ENCODE measurements at regions not wholly inside any gene's neighbourhood (a gene's known extent, or its start where the extent isn't known, plus 50 kb on each side); places are given as distances from the start of the nearest gene placed in this dataset.

DNA sequence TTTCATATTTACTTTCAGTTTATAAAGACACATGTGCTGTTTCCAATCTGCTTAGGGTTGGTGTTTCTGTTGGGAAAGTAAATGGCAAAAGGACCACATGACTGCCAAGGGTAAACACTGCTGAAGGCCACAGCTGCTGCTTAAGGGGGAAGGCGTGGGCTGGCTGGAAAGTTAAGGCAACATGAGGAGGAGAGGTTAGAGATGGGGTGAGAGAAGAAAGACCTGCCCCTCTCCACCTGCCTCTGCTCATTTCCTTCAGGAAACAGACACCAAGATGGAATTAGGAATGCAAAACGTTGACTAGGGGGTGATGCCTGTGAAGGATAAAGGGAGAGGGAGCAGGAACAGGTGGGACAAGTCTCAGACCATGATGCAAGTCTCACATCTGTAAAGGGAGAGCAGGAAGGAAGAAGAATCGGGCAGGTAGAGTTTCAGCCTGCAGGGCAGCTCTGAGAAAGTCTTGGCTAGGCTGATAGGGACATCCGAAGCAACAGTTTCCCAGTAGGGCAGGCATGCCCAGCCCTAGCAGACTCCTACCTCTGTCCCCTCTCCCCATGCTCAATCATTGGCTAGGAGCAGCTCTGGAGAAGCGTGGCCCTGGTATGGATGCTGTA, 86.0 kb downstream of the CDC42EP3 start:
- Histone ChIP-seq H4K20me1 (ENCODE audit: insufficient read depth, low read length) (no peaks in the 10 kb centered on the region), H3K27me3 (ENCODE audit: insufficient read depth, low read length) (no peaks in the 10 kb centered on the region), H3K27ac (ENCODE audit: low read depth, low read length) (peak overlapping the region; percentile 77), H3K4me2 (ENCODE audit: insufficient read depth, low read length) (peak overlapping the region; percentile 33), H3K9me3 (ENCODE audit: low read depth, low read length) (no peaks in the 10 kb centered on the region), H3K36me3 (ENCODE audit: insufficient read depth, low read length) (no peaks in the 10 kb centered on the region), H3K4me1 (ENCODE audit: insufficient read depth, low read length) (peaks cover 79% of the 10 kb centered on the region), H2AFZ (ENCODE audit: low read length) (no peak overlapping the region), H3K4me3 (ENCODE audit: insufficient read depth, low read length) (no peak overlapping the region), H3K79me2 (ENCODE audit: insufficient read depth, low read length) (no peaks in the 10 kb centered on the region)
- TF ChIP-seq, protein P1, sequence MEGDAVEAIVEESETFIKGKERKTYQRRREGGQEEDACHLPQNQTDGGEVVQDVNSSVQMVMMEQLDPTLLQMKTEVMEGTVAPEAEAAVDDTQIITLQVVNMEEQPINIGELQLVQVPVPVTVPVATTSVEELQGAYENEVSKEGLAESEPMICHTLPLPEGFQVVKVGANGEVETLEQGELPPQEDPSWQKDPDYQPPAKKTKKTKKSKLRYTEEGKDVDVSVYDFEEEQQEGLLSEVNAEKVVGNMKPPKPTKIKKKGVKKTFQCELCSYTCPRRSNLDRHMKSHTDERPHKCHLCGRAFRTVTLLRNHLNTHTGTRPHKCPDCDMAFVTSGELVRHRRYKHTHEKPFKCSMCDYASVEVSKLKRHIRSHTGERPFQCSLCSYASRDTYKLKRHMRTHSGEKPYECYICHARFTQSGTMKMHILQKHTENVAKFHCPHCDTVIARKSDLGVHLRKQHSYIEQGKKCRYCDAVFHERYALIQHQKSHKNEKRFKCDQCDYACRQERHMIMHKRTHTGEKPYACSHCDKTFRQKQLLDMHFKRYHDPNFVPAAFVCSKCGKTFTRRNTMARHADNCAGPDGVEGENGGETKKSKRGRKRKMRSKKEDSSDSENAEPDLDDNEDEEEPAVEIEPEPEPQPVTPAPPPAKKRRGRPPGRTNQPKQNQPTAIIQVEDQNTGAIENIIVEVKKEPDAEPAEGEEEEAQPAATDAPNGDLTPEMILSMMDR (IDR thresholded peaks at IDR 0.05; ENCODE audit: extremely low read depth, low read depth, low read length), result no peak
- DNase-seq (ENCODE audit: insufficient read length, low spot score, missing footprints), result no peak

DNA sequence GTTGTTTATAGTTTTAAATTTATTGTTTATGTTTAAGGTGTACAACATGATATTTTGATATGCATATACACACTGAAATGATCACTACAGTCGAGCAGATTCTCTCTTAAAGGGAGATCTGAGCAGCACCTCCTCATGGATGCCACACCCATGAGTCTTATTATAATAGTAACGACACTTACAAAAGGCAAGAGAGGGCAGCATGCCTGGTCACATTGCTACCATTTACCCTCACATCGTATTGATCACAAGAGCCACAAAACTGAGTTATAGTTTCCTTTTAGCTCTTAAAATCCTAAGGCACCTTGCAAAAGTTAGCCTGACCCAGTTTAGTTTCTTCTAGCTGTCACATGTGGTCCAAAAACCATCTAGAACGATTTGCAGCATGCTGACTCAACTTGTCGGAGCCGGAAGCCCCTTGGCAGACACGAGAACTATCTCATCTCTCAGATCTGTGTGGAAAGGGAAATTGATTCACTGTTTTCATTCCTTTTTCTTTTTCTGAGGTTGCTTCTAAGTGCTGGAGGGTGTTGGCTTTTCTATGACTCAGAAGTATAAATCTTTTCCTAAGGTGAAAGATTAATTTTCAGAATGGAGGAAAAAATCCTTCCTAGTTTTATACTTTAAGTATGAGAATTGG, 85.3 kb downstream of the CDC42EP3 start:
- Histone ChIP-seq H3K27ac (ENCODE audit: low read depth, low read length) (peak overlapping the region; percentile 77), H3K4me1 (ENCODE audit: insufficient read depth, low read length) (peaks cover 85% of the 10 kb centered on the region), H3K79me2 (ENCODE audit: insufficient read depth, low read length) (no peaks in the 10 kb centered on the region), H3K4me3 (ENCODE audit: insufficient read depth, low read length) (no peak overlapping the region), H3K9me3 (ENCODE audit: low read depth, low read length) (no peaks in the 10 kb centered on the region), H3K4me2 (ENCODE audit: insufficient read depth, low read length) (peak overlapping the region; percentile 55), H3K27me3 (ENCODE audit: insufficient read depth, low read length) (no peaks in the 10 kb centered on the region), H2AFZ (ENCODE audit: low read length) (no peak overlapping the region), H3K36me3 (ENCODE audit: insufficient read depth, low read length) (no peaks in the 10 kb centered on the region), H4K20me1 (ENCODE audit: insufficient read depth, low read length) (no peaks in the 10 kb centered on the region)
- peak; percentile 75 for DNase-seq (ENCODE audit: insufficient read length, low spot score, missing footprints)
- TF ChIP-seq, protein P1 (IDR thresholded peaks at IDR 0.05; ENCODE audit: extremely low read depth, low read depth, low read length), result no peak

DNA sequence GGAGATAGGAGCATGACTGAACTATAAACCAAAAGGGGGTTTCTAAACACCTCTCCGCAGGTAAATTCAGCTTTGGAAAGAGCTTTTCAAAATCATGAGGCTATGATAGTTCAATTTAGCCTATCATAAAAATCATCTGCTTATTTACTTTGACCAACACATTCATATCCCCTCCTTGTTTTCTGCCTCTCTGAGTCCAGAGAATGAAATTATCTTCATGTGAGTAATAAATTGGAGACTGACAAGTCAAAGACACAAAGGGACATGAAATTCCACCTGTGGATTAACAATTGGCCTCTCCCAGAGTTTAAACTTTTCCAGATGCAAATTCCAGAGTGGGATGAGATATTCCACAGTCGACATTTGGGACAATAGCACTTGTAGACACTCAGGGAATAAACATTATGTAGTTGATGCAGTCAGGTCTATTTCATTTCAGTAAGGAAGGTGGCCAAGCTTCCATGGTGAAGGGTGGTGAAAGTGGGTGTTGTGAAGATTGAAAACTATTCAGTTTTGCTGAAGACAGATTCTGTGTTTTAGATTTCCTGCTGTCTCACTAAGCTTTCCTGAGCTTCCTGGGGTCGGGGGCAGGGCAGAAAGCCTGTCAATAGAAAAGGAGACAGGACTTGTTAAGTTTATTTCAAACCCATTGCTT, 84.7 kb downstream of the CDC42EP3 start:
- DNase-seq (ENCODE audit: insufficient read length, low spot score, missing footprints), result no peak
- Histone ChIP-seq H3K36me3 (ENCODE audit: insufficient read depth, low read length) (no peaks in the 10 kb centered on the region), H3K9me3 (ENCODE audit: low read depth, low read length) (no peaks in the 10 kb centered on the region), H3K27me3 (ENCODE audit: insufficient read depth, low read length) (no peaks in the 10 kb centered on the region), H3K27ac (ENCODE audit: low read depth, low read length) (peak overlapping the region; percentile 77), H3K4me1 (ENCODE audit: insufficient read depth, low read length) (peaks cover 85% of the 10 kb centered on the region), H3K4me3 (ENCODE audit: insufficient read depth, low read length) (no peak overlapping the region), H2AFZ (ENCODE audit: low read length) (no peak overlapping the region), H3K79me2 (ENCODE audit: insufficient read depth, low read length) (no peaks in the 10 kb centered on the region), H3K4me2 (ENCODE audit: insufficient read depth, low read length) (peak overlapping the region; percentile 55), H4K20me1 (ENCODE audit: insufficient read depth, low read length) (no peaks in the 10 kb centered on the region)
- TF ChIP-seq, protein P1 (IDR thresholded peaks at IDR 0.05; ENCODE audit: extremely low read depth, low read depth, low read length), result no peak

DNA sequence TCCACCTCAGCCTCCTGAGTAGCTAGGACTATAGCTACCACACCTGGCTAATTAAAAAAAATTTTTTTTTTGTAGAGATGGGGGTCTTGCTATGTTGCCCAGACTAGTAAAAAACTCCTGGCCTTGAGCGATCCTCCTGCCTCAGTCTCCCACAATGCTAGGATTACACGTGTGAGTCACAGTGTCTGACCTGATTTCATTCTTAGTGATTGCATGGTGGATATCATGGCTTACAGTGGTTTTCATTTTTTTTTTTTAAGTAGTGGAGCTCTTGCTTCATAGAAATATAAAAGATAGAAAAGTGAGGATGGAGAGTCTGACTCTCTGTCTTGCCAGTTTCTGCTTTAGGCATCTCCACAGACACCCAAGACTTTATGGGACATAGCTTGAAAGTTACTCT, 83.6 kb downstream of the CDC42EP3 start:
- no peaks in the 10 kb centered on the region for H3K27me3 ChIP-seq (ENCODE audit: insufficient read depth, low read length)
- H3K4me2 ChIP-seq (ENCODE audit: insufficient read depth, low read length), result no peak overlapping the region
- no peak overlapping the region for H3K4me3 ChIP-seq (ENCODE audit: insufficient read depth, low read length)
- H3K27ac ChIP-seq (ENCODE audit: low read depth, low read length), result peak overlapping the region; percentile 61
- TF ChIP-seq, protein P1 (IDR thresholded peaks at IDR 0.05; ENCODE audit: extremely low read depth, low read depth, low read length), result no peak
- no peaks in the 10 kb centered on the region for H4K20me1 ChIP-seq (ENCODE audit: insufficient read depth, low read length)
- no peak overlapping the region for H2AFZ ChIP-seq (ENCODE audit: low read length)
- H3K79me2 ChIP-seq (ENCODE audit: insufficient read depth, low read length), result no peaks in the 10 kb centered on the region
- peaks cover 79% of the 10 kb centered on the region for H3K4me1 ChIP-seq (ENCODE audit: insufficient read depth, low read length)
- H3K9me3 ChIP-seq (ENCODE audit: low read depth, low read length), result no peaks in the 10 kb centered on the region
- H3K36me3 ChIP-seq (ENCODE audit: insufficient read depth, low read length), result no peaks in the 10 kb centered on the region
- no peak for DNase-seq (ENCODE audit: insufficient read length, low spot score, missing footprints)

Measured in osteoblast (primary cell).